GM18519 (cell line): ENCODE measurements at regions not wholly inside any gene's neighbourhood (a gene's known extent, or its start where the extent isn't known, plus 50 kb on each side); places are given as distances from the start of the nearest gene placed in this dataset.

Source experiments
- ATAC-seq: cut with Tn5 transposase; IDR thresholded peaks from one replicate; pipeline ENCODE4 v1.9.1; 2021; ENCODE audit warnings: mild to moderate bottlenecking, moderate library complexity; ENCODE audit not compliant: unreplicated experiment, low FRiP score

DNA sequence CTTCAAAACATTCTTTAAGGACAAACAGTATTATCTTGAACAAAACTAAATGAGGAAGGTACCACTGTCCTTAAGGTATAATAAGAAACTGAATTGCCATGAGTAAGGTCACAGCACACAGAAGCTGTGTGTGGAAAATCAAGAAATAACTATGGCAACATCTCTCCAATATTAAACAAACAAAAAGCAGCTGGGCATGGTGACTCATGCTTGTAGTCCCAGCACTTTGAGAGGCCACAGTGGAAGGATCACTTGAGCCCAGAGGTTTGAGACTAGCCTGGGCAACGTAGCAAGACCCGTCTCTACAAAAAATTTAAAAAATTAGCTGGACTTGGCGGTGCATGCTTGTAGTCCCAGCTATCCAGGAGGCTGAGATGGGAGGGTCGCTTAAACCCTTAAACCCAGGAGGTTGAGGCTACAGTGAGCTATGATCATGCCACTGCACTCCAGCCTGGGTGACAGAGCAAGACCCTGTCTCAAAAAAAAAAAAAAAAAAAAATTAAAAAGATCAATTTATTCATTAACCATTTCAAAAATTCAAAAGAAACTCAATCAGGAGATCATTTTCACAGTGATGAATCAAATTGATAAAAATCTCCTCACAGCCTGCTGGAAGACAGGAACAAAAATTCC, 195.4 kb downstream of the SKIDA1 start:
- no peak for ATAC-seq

DNA sequence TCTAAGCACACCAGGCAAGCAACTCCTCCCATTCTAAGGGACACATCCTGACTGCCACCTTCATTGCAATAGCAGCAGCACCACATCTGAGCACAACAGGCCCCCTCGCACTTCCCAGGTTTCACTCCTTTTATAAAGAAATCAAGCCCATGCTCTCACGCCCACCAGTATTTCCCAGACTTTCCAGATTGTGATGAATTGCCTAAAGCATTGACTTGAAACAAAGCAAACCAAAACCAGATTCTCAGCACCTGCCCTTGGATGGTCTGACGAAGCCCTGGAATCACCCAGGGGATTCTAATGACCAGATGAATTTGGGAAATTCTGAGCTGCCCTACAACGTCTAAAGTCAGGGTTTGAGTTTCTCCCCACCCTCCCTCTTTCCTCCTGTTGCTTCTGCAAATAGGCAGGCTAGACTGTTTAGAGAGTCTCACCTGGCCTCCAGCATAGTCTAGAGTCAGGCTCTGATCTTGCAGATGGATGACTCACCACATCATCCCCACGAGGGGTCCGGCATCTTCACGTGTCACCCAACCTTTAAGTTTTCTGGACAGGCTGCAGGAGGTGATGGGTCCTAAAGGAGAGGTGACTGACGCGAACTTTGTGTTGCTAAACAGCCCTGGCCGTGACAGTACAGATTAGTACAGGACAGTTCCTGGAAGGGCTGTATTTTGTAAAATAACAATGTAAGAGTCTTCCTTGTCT, 198.0 kb downstream of the SKIDA1 start:
- no peak for ATAC-seq

DNA sequence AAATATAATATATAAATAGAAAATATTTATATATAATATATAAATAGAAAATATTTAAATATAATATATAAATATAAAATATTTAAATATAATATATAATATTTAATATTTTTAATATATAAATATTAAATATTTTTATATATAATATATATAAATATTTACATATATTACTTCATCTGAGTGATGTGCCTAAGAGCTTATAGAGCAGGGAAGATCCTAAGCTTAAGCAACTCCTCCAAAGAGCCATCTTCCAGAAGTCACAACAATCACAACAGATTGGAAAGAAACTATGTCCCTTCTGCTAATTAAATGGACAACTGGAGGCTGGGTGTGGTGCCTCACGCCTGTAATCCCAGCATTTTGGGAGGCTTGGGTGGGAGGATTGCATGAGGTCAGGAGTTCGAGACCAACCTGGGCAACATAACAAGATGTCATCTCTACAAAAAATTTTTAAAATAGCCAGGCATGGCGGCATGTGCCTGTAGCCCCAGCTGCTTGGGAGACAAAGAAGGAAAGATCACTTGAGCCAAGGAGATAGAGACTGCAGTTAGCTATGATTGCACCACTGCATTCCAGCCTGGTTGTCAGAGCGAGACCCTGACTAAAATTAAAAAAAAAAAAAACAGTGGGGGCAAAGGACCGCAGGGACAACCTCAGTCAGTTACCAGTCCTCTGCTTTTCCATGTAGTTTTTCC, 198.7 kb downstream of the SKIDA1 start:
- ATAC-seq: no peak

DNA sequence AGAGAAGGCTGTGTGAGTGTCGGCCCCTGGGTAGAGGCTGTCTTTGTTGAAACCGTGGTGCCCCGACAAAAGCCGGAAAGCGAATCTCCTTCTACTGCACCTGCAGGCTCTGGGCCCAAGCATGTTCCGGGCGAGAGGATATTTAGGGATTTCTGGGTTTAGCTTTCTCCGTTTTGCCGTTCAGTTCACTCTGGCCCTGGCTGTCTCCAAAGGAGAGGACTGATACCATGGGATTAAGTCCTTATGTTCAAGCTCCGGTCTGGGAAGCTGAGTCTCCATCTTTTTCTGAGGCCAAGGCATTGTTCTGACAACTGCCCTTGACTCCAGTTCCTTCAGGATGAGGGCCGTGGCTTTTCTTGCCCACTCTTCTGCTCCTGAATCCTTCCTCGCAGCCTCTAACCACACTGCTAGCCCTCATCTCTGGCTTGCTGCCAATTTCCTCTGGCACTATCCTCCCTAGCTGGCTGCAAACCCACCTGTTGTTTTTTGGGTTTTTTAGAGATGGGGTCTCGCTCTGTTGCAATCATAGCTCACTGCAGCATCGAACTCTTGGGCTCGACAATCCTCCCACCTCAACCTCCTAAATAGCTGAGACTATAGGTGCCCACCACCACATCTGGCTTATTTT, 206.8 kb downstream of the SKIDA1 start:
- no peak for ATAC-seq

DNA sequence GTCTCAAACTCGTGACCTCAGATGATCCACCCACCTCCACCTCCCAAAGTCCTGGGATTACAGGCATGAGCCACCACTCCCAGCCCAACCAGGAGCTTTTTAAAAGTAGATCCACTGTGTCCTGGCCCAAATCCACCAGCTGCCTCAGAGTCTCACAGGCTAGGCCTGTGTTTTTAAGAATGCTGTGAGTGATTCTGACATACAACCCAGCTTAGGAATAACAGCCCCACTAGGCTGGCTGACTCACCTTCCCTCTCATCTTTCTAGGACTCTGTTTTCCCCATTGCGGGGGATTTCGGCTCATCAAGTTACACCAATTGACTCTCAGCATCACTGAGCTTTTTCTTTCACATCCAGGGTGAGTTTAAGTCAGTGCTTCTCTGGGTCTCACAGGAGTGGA, 207.6 kb downstream of the SKIDA1 start:
- ATAC-seq: no peak

DNA sequence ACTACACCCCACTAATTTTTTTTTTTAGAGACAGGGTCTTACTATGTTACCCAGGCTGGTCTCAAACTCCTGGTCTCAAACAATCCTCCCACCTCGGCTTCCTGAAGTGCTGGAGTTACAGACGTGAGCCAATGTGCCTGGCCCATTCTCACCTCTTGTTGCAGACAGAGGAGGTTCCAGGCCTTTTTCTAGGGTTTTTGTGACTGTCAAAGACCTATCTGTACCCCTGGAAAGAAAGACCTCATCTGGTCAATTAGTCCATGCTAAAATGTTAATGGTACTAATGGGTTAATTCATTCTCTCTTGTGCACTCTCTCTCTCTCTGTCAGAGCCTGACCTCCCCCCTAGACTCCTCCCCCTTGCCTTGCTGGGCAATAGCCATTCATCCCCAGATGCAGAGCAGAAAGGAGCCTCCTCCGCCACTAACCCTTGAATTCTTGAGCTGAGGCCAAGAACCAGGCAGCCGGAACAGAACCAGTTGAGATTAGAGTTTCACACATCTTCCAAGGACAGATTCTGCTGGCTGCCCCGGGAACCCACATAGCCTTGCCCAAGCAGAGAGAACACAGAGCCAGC, 209.7 kb downstream of the SKIDA1 start:
- no peak for ATAC-seq

DNA sequence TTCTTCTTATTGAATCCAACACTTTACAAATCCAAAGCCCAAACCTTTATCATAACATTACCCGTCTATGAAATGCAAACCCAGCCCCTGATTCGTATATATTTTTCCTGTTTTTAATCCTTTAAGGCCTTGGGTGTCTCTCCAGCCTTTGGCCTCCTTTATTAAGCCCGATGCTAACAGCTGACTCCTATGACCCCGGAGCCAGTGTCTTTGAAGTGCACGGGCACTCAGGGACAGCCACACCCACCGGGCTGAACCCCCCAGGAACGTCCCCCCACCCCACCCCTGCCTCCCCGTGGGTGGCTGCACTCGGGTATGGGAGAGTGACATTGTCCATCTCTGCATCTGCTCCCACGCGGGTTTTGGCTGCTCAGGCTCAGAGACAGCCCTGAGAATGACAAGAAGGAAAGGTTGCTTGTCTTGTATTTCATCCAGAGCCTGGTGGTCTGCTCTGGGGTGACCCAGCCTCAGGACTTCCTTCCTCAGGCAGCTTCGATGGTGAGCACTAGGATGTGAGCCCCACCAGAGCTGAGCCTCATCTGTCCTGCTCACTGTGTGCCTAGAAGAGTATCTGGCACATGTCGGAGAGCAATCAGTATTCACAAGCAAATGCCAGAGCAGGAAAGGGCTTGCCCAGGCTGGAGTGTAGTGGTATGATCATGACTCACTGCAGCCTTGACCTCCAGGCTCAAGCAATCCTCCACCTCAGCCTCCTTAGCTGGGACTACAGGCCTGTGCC, 210.4 kb downstream of the SKIDA1 start:
- no peak for ATAC-seq

DNA sequence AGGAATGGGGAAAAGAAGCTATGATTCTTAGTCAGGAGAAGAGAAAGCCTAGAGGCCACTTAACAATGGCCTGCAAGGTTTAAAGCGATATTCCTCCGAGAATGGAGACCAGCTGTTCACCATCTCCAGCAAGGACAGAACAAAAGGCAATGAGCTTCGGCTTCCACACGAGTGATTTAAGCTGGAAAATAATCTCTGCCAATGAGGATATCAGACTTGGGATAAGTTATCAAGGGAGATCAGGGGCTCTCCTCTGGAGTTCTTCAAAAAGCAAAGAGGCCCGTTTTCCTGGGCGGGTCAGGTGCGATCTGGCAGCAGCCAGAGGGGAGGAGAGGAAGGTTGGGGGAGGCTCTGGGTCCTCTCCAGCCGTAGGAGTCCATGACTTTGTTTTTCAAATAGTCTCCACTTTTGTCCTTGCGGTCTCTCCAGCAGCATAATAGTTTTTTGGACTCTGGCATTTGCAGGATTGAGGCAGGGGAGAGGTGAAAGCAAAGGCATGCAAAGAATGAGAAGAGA, 211.3 kb downstream of the SKIDA1 start:
- no peak for ATAC-seq

DNA sequence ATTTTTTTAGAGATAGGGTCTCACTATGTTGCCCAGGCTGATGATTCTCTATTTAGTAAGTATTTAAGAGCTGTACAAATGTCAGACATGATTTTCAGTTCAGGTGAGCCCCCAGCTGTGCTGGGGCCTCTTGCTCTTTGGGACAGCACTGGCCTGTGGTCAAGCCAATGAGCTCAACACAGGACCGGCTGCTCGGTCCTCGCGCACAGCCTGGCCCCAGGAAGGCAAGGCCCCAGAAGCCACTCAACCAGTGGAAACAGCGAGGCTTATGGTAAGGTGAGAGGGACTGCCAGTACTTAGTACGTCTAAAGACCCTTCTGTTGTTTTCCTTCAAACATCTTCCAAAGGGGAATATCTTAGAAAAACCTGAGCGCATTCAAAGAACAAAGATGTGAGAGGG, 211.8 kb downstream of the SKIDA1 start:
- no peak for ATAC-seq

DNA sequence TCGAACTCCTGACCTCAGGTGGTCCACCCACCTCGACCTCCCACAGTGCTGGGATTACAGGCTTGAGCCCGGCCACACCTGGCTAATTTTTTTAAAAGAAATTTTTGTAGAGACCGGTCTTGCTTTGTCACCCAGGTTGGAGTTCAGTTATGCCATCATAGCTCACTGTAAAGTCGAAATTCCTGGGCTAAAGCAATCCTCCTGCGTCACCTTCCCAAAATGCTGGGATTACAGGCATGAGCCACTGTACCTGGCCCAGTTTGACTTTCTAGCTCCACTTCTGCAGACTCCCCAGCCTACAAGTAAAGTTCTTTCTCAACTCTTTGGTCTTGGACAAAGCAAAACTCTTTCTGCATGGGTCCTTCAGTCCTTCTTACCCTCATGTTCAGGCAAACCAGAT, 214.1 kb downstream of the SKIDA1 start:
- ATAC-seq: no peak

DNA sequence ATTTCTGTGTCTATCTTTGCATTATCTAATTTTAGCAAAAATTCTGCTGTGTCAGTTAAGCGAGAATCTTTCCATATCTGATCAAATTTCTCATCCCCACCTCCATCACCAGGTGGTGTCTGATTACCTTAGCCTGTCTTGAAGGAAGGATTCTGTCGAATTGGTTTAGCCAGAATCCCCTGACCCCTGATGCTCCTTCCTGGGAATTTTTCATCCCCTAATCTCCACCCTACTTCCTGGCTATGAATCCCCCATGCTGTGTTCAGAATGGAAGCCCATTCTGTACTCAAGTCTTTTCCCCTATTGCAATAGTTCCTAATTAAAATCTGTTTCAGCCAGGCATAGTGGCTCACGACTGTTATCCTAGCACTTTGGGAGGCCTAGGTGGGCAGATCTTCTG, 216.1 kb downstream of the SKIDA1 start:
- no peak for ATAC-seq

DNA sequence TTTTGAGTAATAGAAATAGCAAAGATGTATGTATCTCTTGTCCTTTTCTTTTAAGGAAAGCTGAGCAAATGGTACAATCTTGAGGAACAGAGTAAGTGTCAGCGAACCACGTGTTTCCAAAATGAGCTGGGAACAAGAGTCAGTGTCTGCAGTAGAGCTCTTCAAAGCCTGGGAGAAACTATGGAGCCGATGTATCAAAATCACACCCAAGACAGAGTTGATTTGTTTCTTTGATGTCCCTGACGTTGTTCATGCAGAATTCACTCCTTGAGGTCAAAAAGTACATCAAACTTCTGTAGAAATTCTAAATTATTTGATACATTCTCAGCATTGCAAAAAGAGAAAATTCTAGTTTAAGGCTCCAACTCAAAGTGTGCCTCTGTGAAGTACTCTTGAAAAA, 216.5 kb downstream of the SKIDA1 start:
- no peak for ATAC-seq

DNA sequence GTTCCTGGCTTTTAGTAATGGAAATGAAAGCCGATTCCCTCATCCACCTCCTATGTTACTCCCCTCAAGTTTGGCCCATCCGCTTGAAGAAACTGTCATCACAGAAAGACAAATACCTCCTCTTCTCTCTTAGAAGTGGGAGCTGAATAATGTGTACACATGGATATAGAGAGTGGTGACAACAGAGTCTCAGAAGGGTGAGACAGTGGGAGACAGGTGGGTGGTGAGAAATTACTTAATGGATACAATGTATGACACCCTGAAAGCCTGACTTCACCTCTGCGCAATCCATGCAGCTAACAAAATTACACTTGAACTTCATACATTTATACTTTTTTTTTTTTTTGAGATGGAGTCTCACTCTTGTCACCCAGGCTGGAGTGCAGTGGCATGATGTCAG, 217.5 kb downstream of the SKIDA1 start:
- no peak for ATAC-seq

DNA sequence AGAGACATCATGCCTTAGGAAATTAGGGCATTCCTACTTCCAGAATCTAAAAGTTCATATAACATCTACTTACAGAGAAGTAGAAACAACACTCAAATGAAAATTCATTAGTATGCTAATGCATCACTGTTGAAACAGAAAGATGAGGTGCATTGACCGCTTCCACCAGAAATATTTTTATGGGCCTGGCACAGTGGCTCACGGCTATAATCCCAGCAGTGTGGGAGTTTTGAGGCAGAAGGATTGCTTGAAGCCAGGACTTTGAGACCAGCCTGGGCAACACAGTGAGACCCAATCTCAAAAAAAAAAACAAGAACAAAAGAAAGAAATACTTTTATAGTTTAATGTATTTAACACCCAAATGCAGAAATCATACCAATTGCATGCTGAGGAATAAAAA, 220.9 kb downstream of the SKIDA1 start:
- ATAC-seq: no peak

DNA sequence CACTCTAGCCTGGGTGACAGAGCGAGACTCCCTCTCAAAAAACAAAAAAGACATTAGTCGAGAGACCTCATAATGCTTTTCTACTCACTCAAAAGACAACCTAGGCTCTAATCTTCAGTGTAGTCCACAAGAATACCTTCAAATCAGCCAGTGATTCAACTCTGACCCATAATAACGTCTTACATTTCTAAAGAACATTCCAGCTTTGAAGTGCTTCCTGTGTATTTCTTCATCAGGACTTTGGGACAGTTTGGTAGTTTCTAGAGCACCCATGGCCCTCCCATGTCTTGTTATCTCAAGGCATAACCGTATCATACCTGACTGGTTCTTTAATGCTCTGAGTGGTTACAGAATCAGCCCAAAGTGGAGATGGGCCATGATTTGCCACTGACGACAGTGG, 221.3 kb downstream of the SKIDA1 start:
- no peak for ATAC-seq

DNA sequence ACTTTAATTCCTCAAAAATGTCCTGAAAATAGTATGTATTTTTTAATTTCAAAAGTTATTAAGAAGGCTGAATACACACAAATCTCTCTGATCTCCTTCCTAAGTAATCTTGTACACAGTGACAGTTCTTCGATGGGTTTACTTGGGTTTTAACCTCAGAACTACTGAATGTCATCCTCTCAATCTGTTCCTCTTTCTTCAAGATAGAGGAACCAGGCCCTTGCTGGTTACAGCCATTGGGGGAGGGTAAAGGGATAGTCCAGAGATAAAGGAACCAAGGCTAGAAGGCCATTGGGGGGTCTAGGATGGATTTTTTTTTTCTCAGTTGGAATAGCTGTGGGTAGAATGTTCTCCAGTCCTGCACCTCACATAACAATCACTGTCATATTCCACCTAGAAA, 224.9 kb downstream of the SKIDA1 start:
- no peak for ATAC-seq

DNA sequence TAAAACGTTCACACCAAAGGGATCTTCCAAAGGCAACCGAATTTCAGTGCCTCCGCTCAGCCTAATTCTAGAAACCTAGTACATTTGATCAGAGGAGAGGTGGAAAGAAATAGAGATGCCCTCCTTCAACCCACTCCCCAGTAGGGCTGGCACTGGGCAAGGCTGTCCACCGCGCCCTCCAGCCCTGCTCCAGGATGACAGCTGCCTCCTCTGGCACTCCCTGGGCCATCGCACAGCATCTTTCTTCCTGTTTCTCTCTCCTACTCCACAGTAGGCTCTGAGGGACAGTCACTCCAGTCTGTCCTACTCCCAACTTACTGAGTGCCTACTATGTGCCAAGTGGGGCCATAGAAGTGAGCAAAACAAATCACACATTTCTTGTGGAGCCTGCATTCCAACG, 226.2 kb downstream of the SKIDA1 start:
- no peak for ATAC-seq

DNA sequence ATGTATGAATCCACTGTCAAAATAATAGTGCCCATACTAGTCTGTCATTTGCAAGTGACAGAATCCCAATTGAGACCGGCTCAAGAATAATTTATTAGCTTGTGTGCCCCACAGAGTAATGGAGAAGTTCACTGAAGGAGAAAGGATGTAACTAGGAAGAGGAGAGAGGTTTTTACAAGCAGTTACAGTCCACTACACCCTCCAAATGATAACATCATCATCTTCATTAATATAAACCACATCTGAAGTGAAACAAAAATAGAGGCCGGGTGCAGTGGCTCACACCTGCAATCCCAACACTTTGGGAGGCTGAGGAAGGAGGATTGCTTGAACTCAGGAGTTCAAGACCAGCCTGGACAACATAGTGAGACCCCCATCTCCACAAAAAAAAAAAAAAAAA, 226.8 kb downstream of the SKIDA1 start:
- no peak for ATAC-seq

DNA sequence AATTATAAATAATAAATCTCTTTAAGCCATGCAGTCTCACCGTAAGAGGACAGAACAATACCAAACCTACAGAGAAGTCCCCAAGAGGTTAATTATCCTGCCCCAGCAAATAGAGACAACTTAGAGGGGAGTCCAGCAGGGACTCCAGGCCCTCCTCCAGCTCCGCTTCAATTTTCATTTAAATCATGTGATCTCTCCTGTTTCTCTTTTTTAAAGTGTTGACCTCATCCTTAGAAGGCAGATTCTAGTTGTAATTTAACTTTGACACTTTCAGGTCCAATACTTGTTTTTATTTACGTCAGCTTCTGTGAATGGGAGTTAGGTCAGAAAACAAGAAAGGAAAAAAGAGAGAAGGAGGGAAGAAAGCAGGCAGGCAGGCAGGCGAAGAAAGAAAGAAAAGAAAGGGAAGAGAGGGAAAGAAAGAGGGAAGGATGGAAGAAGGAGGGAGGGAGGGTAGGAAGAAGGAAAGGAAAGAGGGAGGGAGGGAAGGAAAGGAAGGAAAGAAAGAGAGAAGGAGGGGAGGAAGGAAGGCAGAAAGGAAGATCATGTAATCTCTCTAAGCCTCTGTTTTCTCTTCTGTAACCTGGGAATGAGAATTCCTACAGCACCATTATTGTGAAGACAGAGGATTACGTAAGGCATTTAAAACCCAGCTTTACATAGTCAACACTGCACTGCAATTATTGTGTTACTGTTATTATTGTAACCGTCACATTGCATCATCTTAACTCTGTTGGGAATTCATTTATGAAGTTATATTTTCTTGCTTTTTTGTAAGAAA, 227.7 kb downstream of the SKIDA1 start:
- ATAC-seq: no peak
